ENCODE measurements at regions not wholly inside any gene's neighbourhood (a gene's known extent, or its start where the extent isn't known, plus 50 kb on each side); places are given as distances from the start of the nearest gene placed in this dataset.
A peak's percentile ranks its signal among the peaks of the same experiment; 100 is the strongest.
"Not testable (repeated sequence)": the region's sequence is repeated elsewhere in the genome, so short reads cannot be mapped to it uniquely, and the experiment has no call there.

DNA sequence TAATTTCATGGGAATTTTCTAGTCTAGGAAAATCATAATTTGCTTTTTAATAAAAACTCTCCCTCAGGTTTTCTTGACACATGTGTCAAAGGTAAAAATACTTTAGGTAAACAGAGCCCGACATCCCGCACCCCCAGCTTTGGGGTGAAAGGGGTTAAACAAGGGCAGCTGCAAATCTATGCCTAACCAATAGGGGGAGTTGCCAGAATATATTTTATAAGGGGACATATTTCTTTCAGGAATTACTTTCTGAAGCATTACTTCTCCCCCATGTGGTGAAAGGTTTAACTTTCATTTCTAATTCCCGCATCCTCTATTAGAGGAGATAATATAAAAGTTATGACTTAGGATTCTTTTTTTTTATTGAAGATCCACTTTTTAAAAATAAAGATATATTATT lies 53.9 kb upstream of the HEPH start:
- H3K4me1 ChIP-seq: no peaks in the 10 kb centered on the region
- H3K27me3 ChIP-seq: no peaks in the 10 kb centered on the region
- intact Hi-C loops (cut with DNase I): no loop called here
- no peaks in the 10 kb centered on the region for H3K36me3 ChIP-seq
- WGBS, 2 donors: 4 to 30% methylated on average over 3 of the region's 3 CpGs
- DNase-seq: no peak
- TF ChIP-seq, protein P1, sequence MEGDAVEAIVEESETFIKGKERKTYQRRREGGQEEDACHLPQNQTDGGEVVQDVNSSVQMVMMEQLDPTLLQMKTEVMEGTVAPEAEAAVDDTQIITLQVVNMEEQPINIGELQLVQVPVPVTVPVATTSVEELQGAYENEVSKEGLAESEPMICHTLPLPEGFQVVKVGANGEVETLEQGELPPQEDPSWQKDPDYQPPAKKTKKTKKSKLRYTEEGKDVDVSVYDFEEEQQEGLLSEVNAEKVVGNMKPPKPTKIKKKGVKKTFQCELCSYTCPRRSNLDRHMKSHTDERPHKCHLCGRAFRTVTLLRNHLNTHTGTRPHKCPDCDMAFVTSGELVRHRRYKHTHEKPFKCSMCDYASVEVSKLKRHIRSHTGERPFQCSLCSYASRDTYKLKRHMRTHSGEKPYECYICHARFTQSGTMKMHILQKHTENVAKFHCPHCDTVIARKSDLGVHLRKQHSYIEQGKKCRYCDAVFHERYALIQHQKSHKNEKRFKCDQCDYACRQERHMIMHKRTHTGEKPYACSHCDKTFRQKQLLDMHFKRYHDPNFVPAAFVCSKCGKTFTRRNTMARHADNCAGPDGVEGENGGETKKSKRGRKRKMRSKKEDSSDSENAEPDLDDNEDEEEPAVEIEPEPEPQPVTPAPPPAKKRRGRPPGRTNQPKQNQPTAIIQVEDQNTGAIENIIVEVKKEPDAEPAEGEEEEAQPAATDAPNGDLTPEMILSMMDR (IDR thresholded peaks at IDR 0.05): peak in 2 of 4 experiments; percentile 22 to 24
- TF ChIP-seq POLR2A (IDR thresholded peaks at IDR 0.05) (no peak), POLR2AphosphoS5 (IDR thresholded peaks at IDR 0.05) (no peak), EP300 (IDR thresholded peaks at IDR 0.05) (no peak)
- no peak overlapping the region for H3K27ac ChIP-seq
- H3K4me3 ChIP-seq: no peak overlapping the region
- H3K9me3 ChIP-seq: no peaks in the 10 kb centered on the region

DNA sequence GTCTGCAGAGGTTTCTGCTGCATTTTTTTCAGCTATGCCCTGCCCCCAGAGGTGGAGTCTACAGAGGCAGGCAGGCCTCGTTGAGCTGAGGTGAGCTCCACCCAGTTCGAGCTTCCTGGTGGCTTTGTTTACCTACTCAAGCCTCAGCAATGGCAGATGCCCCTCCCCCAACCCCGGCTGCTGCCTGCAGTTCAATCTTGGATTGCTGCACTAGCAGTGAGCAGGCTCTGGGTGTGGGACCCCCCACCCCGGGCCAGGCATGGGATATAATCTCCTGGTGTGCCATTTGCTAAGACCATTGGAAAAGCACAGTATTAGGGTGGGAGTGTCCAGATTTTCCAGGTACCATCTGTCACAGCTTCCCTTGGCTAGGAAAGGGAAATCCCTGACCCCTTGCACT lies 56.2 kb upstream of the HEPH start:
- intact Hi-C loops (cut with DNase I): not testable (repeated sequence)
- WGBS, 2 donors: 41 to 70% methylated on average over 4 of the region's 4 CpGs
- peak; percentile 52 for DNase-seq

DNA sequence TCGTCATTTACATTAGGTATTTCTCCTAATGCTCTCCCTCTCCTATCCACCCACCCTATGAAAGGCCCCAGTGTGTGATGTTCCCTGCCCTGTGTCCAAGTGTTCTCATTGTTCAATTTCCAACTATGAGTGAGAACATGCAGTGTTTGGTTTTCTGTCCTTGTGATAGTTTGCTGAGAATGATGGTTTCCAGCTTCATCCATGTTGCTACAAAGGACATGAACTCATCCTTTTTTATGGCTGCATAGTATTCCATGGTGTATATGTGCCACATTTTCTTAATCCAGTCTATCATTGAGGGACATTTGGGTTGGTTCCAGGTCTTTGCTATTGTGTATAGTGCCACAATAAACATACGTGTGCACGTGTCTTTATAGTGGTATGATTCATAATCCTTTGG lies 61.6 kb upstream of the HEPH start:
- H3K36me3 ChIP-seq; H3K27ac ChIP-seq; H3K4me3 ChIP-seq; DNase-seq; H3K27me3 ChIP-seq; intact Hi-C loops (cut with DNase I); H3K9me3 ChIP-seq; H3K4me1 ChIP-seq: not testable (repeated sequence)
- WGBS, 2 donors: 81 to 92% methylated on average over 3 of the region's 3 CpGs

More for the DNA sequence above, 56.2 kb upstream of the HEPH start:
- not testable (repeated sequence) for H3K4me3 ChIP-seq, H3K9me3 ChIP-seq, H3K4me1 ChIP-seq, H3K27me3 ChIP-seq, H3K36me3 ChIP-seq, H3K27ac ChIP-seq

DNA sequence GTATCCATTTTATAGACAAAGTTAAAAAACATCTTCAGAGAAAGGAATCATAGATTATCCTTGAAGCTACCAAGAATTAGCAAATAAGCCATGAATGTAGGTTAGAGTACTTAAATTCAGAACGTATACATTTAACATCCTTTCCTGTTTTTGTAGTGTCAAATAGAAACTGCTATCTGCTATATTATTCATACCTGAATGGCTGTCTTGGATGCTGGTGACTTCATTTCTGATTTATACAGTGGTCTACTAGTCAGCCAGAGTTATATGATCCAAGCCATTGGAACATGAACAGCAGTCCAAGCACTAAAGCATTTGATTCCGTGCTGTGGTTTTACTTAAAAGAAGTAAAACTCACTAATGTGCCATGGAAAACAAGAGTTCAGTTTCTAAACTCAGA lies 58.3 kb upstream of the VSIG4 start:
- TF ChIP-seq POLR2AphosphoS5 (IDR thresholded peaks at IDR 0.05) (no peak), POLR2A (IDR thresholded peaks at IDR 0.05) (no peak), EP300 (IDR thresholded peaks at IDR 0.05) (no peak)
- TF ChIP-seq, protein P1 (IDR thresholded peaks at IDR 0.05): no peak
- Histone ChIP-seq H3K27ac (no peak overlapping the region), H3K4me1 (no peaks in the 10 kb centered on the region), H3K27me3 (no peaks in the 10 kb centered on the region), H3K4me3 (no peak overlapping the region), H3K9me3 (no peaks in the 10 kb centered on the region), H3K36me3 (no peaks in the 10 kb centered on the region)
- intact Hi-C loops (cut with DNase I): no loop called here
- WGBS, 2 donors: 84 to 91% methylated on average over 2 of the region's 2 CpGs
- no peak for DNase-seq

DNA sequence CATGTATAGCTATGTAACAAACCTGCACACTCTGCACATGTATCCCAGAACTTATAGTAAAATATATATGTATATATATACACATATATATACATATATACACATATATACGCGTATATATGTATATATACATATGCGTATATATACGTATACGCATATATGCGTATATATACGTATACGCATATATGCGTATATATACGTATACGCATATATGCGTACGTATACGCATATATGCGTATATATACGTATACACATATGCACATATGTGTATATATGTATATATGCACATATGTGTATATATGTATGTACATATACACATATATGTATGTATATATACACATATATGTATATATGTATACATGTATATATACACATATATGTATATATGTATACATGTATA lies 57.1 kb upstream of the VSIG4 start:
- DNase-seq; H3K36me3 ChIP-seq; H3K27ac ChIP-seq; intact Hi-C loops (cut with DNase I); H3K4me3 ChIP-seq; H3K4me1 ChIP-seq; H3K9me3 ChIP-seq; H3K27me3 ChIP-seq: not testable (repeated sequence)
- WGBS, 2 donors: 97% methylated on average over 16 of the region's 16 CpGs

DNA sequence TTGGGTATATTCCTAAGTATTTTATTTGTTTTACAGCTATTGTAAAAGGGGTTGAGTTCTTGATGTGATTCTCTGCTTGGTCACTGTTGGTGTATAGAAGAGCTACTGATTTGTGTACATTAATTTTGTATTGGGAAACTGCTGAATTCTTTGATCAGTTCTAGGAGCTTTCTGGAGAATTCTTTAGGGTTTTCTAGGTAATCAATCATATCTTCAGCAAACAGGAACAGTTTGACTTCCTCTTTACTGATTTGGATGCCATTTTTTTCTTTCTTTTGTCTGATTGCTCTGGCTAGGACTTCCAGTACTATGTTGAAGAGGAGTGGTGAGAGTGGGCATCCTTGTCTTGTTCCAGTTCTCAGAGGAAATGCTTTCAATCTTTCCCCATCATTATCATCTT lies 50.1 kb upstream of the VSIG4 start:
- H3K36me3 ChIP-seq; H3K4me3 ChIP-seq; intact Hi-C loops (cut with DNase I): not testable (repeated sequence)

More for the DNA sequence above, 50.1 kb upstream of the VSIG4 start:
- not testable (repeated sequence) for H3K4me1 ChIP-seq, DNase-seq, H3K27me3 ChIP-seq, H3K9me3 ChIP-seq, H3K27ac ChIP-seq
